ENCODE measurements at regions not wholly inside any gene's neighbourhood (a gene's known extent, or its start where the extent isn't known, plus 50 kb on each side); places are given as distances from the start of the nearest gene placed in this dataset.

DNA sequence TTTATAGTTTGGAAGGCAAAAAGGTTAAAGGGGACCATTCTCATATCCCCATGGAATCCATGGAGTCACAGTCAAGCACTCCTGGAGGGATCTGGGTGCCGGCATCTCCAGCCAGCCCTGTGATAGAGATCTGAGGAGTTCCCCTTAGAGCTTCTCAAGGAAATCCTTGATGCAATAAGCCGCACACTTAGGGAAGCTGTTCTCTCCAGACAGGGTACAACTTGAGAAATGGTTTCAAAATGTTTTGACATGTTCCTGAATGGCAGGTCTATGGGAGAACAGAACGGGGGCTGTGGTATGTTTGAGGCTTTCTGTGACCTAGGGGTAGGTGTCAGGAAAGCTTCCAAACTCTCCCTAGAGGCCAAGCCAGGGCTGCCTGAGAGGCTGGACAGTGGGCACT lies 292.9 kb downstream of the TLE3 start:
- TF ChIP-seq, protein P1, sequence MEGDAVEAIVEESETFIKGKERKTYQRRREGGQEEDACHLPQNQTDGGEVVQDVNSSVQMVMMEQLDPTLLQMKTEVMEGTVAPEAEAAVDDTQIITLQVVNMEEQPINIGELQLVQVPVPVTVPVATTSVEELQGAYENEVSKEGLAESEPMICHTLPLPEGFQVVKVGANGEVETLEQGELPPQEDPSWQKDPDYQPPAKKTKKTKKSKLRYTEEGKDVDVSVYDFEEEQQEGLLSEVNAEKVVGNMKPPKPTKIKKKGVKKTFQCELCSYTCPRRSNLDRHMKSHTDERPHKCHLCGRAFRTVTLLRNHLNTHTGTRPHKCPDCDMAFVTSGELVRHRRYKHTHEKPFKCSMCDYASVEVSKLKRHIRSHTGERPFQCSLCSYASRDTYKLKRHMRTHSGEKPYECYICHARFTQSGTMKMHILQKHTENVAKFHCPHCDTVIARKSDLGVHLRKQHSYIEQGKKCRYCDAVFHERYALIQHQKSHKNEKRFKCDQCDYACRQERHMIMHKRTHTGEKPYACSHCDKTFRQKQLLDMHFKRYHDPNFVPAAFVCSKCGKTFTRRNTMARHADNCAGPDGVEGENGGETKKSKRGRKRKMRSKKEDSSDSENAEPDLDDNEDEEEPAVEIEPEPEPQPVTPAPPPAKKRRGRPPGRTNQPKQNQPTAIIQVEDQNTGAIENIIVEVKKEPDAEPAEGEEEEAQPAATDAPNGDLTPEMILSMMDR (IDR thresholded peaks at IDR 0.05; ENCODE audit: low read depth, low read length) = no peak
- no peak for DNase-seq
- no peaks in the 10 kb centered on the region for H3K9me3 ChIP-seq (ENCODE audit: severe bottlenecking)
- no peaks in the 10 kb centered on the region for H3K27me3 ChIP-seq (ENCODE audit: insufficient read depth, low read depth, severe bottlenecking)
- H3K27ac ChIP-seq = no peak overlapping the region
- no peak overlapping the region for H3K4me3 ChIP-seq (ENCODE audit: low read depth, low read length)
- H3K36me3 ChIP-seq = no peaks in the 10 kb centered on the region

DNA sequence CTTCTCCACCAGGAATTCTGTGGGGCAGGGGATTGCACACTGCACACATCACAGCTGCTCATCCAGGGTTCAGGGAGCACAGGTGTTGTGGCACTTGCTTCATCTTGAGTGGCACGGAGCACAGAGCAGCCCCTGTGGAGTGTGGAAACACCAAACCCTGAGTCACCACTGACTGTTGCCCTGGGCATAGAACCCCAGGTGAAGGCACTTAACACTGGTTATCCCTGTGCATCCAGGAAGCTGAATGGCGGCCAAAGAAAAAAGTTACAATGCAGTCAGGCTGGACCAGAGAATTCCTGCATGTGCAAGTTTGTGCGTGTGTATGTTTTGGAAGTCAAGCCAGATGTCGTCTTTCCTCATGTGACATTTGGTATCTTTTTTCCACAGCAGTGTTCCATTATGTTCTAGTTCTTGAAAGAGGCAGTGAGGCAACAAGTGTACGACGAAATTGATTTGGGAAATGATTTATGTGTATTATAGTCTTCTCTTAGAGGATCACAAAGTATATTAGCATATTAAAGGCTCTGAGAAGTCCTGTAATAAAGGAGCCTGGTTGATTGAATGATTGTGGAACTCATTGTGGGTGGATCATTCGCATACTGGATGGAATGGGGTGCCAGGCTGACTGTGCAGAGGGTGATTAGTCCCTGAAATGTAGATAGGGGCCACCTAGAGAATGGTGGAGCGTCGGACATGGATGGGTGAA lies 292.3 kb downstream of the TLE3 start:
- no peak for DNase-seq
- no peaks in the 10 kb centered on the region for H3K36me3 ChIP-seq
- TF ChIP-seq, protein P1 (IDR thresholded peaks at IDR 0.05; ENCODE audit: low read depth, low read length) = no peak
- no peaks in the 10 kb centered on the region for H3K27me3 ChIP-seq (ENCODE audit: insufficient read depth, low read depth, severe bottlenecking)
- H3K9me3 ChIP-seq (ENCODE audit: severe bottlenecking) = no peaks in the 10 kb centered on the region
- no peak overlapping the region for H3K4me3 ChIP-seq (ENCODE audit: low read depth, low read length)
- H3K27ac ChIP-seq = no peak overlapping the region

DNA sequence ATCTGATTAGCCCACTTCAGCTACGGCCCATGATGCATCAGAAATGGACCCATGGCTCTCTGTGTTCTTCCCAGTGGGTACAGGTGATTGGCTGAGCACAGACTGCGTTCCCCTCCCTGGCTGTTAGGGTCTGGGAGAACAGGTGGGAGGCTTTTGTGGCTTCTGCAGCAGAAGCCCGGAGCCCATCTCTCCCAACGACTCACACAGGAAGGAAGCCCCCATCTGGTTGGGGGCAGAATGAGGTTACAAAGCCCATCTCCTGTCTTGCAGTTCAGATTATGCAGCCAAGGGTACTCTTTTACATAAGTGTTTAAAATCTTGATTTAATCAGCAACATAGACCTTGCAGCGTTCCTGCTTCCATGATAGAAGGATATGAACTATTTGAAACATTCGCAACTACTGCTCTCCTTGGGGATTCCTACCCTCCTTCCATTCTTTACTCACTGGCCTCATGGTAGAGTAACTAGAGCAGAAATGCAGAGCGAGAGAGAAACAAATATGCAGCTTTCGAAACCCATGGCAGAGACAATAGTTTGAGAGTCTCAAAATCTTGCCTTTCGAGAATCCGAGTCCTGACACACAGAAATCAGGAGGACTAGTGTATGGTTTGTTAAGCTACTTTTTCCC lies 291.3 kb downstream of the TLE3 start:
- H3K4me3 ChIP-seq (ENCODE audit: low read depth, low read length) = no peak overlapping the region
- H3K9me3 ChIP-seq (ENCODE audit: severe bottlenecking) = no peaks in the 10 kb centered on the region
- TF ChIP-seq, protein P1 (IDR thresholded peaks at IDR 0.05; ENCODE audit: low read depth, low read length) = no peak
- no peaks in the 10 kb centered on the region for H3K27me3 ChIP-seq (ENCODE audit: insufficient read depth, low read depth, severe bottlenecking)
- H3K36me3 ChIP-seq = no peaks in the 10 kb centered on the region
- DNase-seq = no peak
- H3K27ac ChIP-seq = no peak overlapping the region

DNA sequence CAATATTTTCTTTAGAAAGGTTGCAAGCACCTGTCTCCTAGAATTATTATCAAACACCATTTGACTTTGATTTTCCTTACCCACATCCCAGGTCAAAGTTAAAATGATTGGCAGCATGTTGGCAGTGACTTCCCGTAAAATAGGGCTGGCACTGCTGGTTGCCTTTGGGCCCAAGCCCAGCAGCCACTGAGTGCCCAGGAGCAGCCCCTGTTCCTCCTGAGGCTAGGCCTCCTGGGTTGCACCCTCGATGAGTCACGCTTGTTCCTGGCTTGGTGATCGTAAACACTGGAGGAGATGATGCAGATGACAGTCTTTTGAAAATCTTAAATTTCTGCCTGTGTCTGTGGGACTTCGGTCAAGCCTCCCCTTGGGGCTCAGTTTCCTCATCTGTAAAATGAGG lies 290.0 kb downstream of the TLE3 start:
- Histone ChIP-seq H3K27ac (no peak overlapping the region), H3K36me3 (no peaks in the 10 kb centered on the region), H3K27me3 (ENCODE audit: insufficient read depth, low read depth, severe bottlenecking) (no peaks in the 10 kb centered on the region), H3K4me3 (ENCODE audit: low read depth, low read length) (no peak overlapping the region), H3K9me3 (ENCODE audit: severe bottlenecking) (no peaks in the 10 kb centered on the region)
- DNase-seq = no peak
- TF ChIP-seq, protein P1 (IDR thresholded peaks at IDR 0.05; ENCODE audit: low read depth, low read length) = no peak

DNA sequence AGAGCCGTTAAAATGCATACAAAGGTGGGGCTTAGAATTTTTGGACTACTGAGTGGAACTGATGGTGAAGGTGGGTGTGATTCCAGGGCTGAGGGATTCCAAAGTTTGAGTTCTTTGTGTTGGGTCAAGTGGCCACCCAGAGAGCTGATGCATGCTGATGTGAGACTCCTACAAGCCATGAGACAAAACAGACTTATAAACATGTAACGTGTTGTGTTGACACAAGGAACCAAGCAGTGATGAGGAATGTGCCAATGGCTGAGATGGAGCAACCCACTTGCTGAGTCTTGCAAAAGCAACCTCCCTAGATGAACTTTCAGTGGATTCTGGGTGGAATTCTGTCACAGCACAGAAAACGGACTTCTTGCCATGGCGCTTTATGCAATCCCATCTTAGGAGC lies 289.0 kb downstream of the TLE3 start:
- Histone ChIP-seq H3K4me3 (ENCODE audit: low read depth, low read length) (no peak overlapping the region), H3K27ac (no peak overlapping the region), H3K27me3 (ENCODE audit: insufficient read depth, low read depth, severe bottlenecking) (no peaks in the 10 kb centered on the region), H3K36me3 (no peaks in the 10 kb centered on the region), H3K9me3 (ENCODE audit: severe bottlenecking) (no peaks in the 10 kb centered on the region)
- TF ChIP-seq, protein P1 (IDR thresholded peaks at IDR 0.05; ENCODE audit: low read depth, low read length) = no peak
- no peak for DNase-seq

All from WERI-Rb-1 (cell line).